NCI-H510A treated with DMSO at 0.1 percent for 48 hours (cell line): ENCODE measurements at regions not wholly inside any gene's neighbourhood (a gene's known extent, or its start where the extent isn't known, plus 50 kb on each side); places are given as distances from the start of the nearest gene placed in this dataset.

ENCODE experiments used
- DNase-seq: peaks from one replicate; lab custom pipeline; 2025; lab: John Stamatoyannopoulos, UW

DNA sequence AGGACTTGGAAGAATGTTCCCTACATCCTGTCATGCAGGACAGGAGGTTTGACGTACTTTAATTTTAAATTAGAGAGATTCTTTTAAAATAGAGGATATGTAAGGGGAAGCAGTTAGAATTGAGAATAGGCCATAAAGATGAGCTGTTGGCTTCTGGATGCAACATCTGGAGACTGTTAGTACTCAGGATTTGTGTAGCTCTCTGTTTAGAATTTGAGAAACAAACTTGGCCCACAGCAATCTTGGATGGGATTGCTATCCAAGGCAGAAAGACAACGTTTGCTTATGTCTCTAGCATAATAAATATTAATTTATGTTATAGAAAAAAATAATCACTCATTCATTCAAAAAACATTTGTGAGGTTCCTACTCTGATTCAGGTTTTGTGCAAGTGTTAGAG is 398.4 kb upstream of the NOVA1 start:
- DNase-seq = no peak

GRCh38 chr14:27002179-27002578 is 404.3 kb upstream of the NOVA1 start:
- no peak for DNase-seq

DNA sequence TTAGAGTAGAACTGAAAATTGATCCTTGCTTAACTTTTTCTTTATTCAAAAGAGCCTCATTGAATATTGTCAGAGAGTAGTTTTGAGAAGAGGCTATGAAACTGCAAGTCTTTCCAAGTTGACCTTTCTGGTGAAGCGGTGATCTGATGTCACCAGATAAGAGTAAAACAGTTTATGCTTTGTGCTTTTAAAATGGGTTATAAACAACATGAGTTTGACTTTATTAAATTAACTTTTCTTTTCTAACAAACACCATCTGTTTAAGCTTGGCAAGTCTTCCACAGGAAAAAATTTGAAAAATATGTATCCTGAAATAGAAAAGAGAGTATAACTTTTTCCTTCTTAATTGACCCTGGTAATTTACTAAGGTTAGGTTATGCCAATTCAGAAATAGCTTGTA is 408.7 kb upstream of the NOVA1 start:
- no peak for DNase-seq

DNA sequence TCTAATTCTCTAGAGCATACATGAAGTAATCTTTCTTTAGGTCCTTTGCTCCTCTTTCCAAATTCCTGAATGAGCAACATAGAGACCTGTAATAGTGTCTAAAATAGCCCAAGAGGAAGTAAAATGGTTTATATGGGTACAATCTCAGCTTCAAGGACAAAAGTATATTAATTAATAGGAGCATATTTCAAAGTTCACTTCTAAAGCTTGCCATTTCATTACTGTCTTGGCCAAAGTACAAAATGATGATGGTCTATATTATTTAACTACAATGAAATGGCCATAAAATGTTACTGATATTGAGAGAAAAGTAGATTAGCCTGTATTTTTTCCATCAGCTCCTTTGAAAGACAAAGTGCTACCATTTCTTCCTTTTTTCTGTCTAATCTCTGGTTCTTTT is 410.4 kb upstream of the NOVA1 start:
- no peak for DNase-seq

GRCh38 chr14:27012641-27013040 is 414.8 kb upstream of the NOVA1 start:
- DNase-seq = no peak

- no peak for DNase-seq
These were observed 415.8 kb upstream of the NOVA1 start for GRCh38 chr14:27013678-27014077.

- DNase-seq = no peak
These were observed 417.2 kb upstream of the NOVA1 start for GRCh38 chr14:27015065-27015464.

GRCh38 chr14:27025648-27026047 is 427.8 kb upstream of the NOVA1 start:
- DNase-seq = no peak

DNA sequence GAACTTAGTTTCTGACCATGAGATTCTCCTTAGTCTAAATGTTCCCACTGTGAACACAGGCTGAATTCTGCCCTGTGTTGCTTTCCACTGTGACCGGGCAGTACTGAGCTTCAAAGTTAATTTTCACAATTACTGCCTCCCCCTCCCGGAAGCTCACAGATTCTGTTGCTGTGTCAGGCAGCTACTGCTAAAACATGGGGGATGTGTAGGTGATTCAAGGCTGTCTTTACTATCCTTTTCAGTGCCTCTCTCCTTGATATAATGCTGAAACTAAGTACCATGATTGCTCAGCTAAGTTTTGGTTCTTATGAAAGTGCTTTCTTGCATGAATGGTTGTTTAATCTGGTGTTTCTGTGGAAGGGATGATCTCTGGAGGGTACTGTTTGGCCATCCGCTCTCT is 428.3 kb upstream of the NOVA1 start:
- no peak for DNase-seq

GRCh38 chr14:27040552-27040951 is 442.7 kb upstream of the NOVA1 start:
- no peak for DNase-seq

DNA sequence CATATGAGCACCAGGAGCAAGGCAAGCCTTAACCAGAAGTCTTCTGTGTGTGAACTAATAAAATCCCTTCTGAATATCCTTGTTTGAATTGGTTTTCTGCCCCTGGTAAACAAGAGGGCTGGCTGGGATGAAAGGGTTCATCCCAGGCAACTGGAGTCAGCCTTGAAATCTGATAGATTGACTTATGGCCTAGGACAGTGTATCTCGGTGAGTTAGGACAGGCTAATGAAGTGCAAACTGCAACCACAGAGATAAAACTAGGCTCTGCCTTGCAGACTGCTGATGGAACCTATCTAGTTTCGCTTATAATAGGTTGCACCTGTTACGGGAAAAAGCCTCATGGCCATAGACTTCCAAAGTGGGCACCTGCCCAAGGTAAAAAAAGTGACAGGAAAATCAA is 451.9 kb upstream of the NOVA1 start:
- DNase-seq = no peak

DNA sequence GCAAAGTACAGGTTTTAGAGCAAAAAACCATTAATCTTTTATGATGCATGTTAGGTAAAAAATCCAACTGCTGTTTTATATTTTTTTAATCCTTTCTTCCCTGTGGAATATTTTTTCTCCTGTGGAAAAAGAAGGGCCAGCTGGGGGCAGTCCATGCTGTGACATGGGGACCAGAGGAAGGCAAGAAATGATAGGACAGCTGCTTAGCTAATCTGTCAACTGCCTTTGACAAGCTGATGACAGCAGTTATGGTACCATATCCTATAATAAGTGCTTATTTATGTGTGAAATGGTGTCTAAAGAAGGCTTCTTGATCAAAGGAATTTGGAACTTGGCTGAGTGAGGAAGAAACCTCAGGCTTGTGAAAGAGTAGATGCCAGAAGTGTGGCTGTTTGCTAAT is 452.4 kb upstream of the NOVA1 start:
- DNase-seq = no peak

- DNase-seq = no peak
These were observed 458.8 kb upstream of the NOVA1 start for GRCh38 chr14:27056586-27056985.

GRCh38 chr14:27061299-27061698 is 463.5 kb upstream of the NOVA1 start:
- no peak for DNase-seq

- DNase-seq = no peak
These were observed 466.1 kb upstream of the NOVA1 start for GRCh38 chr14:27063959-27064358.

GRCh38 chr14:27065886-27066285 is 468.1 kb upstream of the NOVA1 start:
- DNase-seq = no peak

GRCh38 chr14:27067961-27068360 is 470.1 kb upstream of the NOVA1 start:
- no peak for DNase-seq

DNA sequence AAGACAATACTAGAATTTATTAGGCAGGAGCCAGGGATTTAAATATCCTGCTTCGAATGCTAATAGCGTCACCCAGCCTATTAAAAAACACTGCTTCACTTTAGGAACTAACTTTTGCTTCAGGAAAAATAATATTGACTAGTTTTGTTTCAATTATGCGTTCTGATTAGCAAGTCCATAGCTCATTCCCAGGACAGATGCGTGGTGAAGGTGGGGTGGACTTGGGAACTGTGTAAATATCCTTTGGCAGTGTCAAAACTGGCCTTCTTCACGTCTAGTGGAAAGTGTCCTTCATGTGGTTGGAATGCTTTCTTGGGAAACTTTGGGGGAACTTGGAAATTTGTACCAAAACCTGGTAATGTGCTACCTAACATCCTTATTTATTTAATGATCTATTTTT is 474.8 kb upstream of the NOVA1 start:
- no peak for DNase-seq

GRCh38 chr14:27075503-27075902 is 477.7 kb upstream of the NOVA1 start:
- no peak for DNase-seq

DNA sequence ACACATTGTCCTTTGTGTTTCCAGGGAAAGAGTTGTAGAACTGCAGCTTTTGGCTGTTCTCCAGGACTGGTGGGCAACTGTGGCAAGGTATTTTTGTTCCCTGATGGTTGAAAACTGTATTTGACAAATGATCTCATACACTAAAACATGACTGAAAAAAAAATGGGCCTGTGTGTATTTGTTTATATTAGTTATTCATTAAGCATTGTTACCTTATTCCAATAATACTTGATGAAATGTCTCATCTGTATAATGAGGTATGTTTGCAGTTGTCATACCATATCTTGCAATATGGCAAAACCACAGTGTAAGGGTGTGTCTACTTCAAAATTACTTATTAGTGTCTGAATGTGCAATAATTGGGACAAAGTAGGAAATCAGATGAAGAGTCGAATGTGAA is 479.4 kb upstream of the NOVA1 start:
- DNase-seq = no peak

DNA sequence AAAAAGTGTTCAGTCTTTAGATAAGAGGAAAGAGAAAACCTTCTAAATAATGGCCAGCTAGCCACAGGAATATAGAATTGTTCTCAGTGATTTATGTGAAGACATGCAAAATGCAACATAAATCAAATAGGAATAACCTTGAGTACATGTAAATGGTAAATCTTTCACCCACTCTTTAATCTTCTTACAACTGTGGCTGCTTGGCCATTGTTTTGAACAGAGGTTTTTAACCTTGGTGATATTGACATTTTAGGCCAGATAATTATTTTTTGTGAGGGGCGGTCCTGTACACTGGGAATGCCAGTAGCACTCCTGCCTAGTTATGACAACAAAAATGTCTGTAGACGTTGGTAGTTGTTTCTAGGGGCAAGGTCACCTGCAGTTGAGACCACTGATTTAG is 479.9 kb upstream of the NOVA1 start:
- DNase-seq = no peak

DNA sequence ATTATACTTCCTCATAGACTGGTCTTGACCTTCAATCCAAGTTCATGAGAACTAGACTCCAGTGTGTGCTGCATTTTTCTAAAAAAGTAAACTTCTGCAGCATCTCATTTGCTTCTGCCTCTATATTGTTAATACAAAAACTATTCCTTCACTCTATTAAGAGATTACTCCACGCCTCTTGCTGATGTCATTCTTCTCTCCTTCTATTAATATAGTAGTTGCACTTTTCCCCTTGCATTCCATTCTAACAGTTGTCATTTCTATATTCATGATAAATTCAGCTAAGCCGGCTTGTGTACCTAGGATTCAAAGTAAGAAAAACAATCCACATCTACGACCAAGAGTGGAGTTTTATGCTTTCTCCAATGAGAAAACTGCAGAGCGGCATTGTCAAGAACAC is 480.4 kb upstream of the NOVA1 start:
- no peak for DNase-seq

- no peak for DNase-seq
These were observed 481.9 kb upstream of the NOVA1 start for GRCh38 chr14:27079716-27080115.

GRCh38 chr14:27085500-27085899 is 487.7 kb upstream of the NOVA1 start:
- no peak for DNase-seq

DNA sequence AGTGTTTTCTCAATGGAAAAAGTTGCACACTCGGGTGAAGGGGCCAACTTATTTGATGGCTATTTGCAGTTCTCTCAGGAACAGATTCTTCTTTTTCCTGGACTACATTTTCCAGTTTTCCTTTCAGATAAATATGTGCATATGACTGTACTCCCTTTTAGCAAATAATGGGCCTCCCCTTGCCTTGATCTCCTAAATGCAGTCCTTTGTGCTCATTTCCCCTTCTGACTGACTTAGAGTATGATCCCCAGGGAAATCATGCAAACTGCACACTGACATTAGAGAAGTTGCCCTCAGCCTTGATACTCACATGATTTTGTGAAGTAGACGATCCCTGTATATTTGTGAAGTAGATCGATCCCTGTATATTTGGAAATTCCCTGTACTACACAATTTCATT is 492.9 kb upstream of the NOVA1 start:
- DNase-seq = no peak
